ENCODE measurements at regions not wholly inside any gene's neighbourhood (a gene's known extent, or its start where the extent isn't known, plus 50 kb on each side); places are given as distances from the start of the nearest gene placed in this dataset.
"Not testable (repeated sequence)": the region's sequence is repeated elsewhere in the genome, so short reads cannot be mapped to it uniquely, and the experiment has no call there.

GRCh38 chr11:36751335-36751781 lies 153.3 kb upstream of the RAG2 start:
- H3K36me3 Mint-ChIP-seq: no peaks in the 10 kb centered on the region
- H3K4me1 Mint-ChIP-seq: no peaks in the 10 kb centered on the region
- no peak overlapping the region for H3K4me3 Mint-ChIP-seq
- peaks cover 9% of the 10 kb centered on the region for H3K27me3 Mint-ChIP-seq
- no peaks in the 10 kb centered on the region for H3K9me3 Mint-ChIP-seq
- no peak overlapping the region for H3K27ac Mint-ChIP-seq
- no peak for ATAC-seq

GRCh38 chr11:36750349-36750748 lies 152.3 kb upstream of the RAG2 start:
- Mint-ChIP-seq H3K4me1 (no peaks in the 10 kb centered on the region), H3K9me3 (no peaks in the 10 kb centered on the region), H3K27me3 (peaks cover 3% of the 10 kb centered on the region), H3K4me3 (no peak overlapping the region), H3K27ac (no peak overlapping the region), H3K36me3 (no peaks in the 10 kb centered on the region)
- ATAC-seq: no peak

- no peak overlapping the region for H3K4me3 Mint-ChIP-seq
- H3K4me1 Mint-ChIP-seq: peaks cover 11% of the 10 kb centered on the region
- no peak for ATAC-seq
- no peaks in the 10 kb centered on the region for H3K36me3 Mint-ChIP-seq
- no peaks in the 10 kb centered on the region for H3K9me3 Mint-ChIP-seq
- no peak overlapping the region for H3K27ac Mint-ChIP-seq
- H3K27me3 Mint-ChIP-seq: peaks cover 10% of the 10 kb centered on the region
These were observed 150.8 kb upstream of the RAG2 start for GRCh38 chr11:36748836-36749235.

GRCh38 chr11:36746886-36747710 lies 149.1 kb upstream of the RAG2 start:
- Mint-ChIP-seq H3K9me3 (no peaks in the 10 kb centered on the region), H3K4me3 (no peak overlapping the region), H3K27ac (no peak overlapping the region), H3K27me3 (peaks cover 10% of the 10 kb centered on the region), H3K36me3 (no peaks in the 10 kb centered on the region), H3K4me1 (peaks cover 16% of the 10 kb centered on the region)
- ATAC-seq: peak; percentile 91

- H3K36me3 Mint-ChIP-seq: no peaks in the 10 kb centered on the region
- H3K27me3 Mint-ChIP-seq: peaks cover 10% of the 10 kb centered on the region
- H3K4me1 Mint-ChIP-seq: peaks cover 16% of the 10 kb centered on the region
- peak overlapping the region; percentile 21 for H3K27ac Mint-ChIP-seq
- no peak for ATAC-seq
- H3K4me3 Mint-ChIP-seq: no peak overlapping the region
- H3K9me3 Mint-ChIP-seq: no peaks in the 10 kb centered on the region
These were observed 146.5 kb upstream of the RAG2 start for GRCh38 chr11:36744375-36745168.

GRCh38 chr11:36743039-36743438 lies 145.0 kb upstream of the RAG2 start:
- no peaks in the 10 kb centered on the region for H3K36me3 Mint-ChIP-seq
- no peak overlapping the region for H3K27ac Mint-ChIP-seq
- no peaks in the 10 kb centered on the region for H3K9me3 Mint-ChIP-seq
- H3K4me1 Mint-ChIP-seq: peaks cover 16% of the 10 kb centered on the region
- peak; percentile 51 for ATAC-seq
- H3K27me3 Mint-ChIP-seq: peaks cover 10% of the 10 kb centered on the region
- H3K4me3 Mint-ChIP-seq: no peak overlapping the region

- H3K27me3 Mint-ChIP-seq: peaks cover 10% of the 10 kb centered on the region
- no peak for ATAC-seq
- H3K27ac Mint-ChIP-seq: no peak overlapping the region
- H3K9me3 Mint-ChIP-seq: no peaks in the 10 kb centered on the region
- no peaks in the 10 kb centered on the region for H3K36me3 Mint-ChIP-seq
- H3K4me3 Mint-ChIP-seq: no peak overlapping the region
- H3K4me1 Mint-ChIP-seq: peaks cover 16% of the 10 kb centered on the region
These were observed 143.5 kb upstream of the RAG2 start for GRCh38 chr11:36741515-36741914.

- peak; percentile 65 for ATAC-seq
- Mint-ChIP-seq H3K27me3 (no peaks in the 10 kb centered on the region), H3K4me3 (no peak overlapping the region), H3K9me3 (no peaks in the 10 kb centered on the region), H3K4me1 (peaks cover under 1% of the 10 kb centered on the region), H3K36me3 (no peaks in the 10 kb centered on the region), H3K27ac (no peak overlapping the region)
These were observed 140.3 kb upstream of the RAG2 start for GRCh38 chr11:36738292-36738861.

- no peaks in the 10 kb centered on the region for H3K27me3 Mint-ChIP-seq
- no peaks in the 10 kb centered on the region for H3K4me1 Mint-ChIP-seq
- H3K9me3 Mint-ChIP-seq: no peaks in the 10 kb centered on the region
- H3K36me3 Mint-ChIP-seq: no peaks in the 10 kb centered on the region
- ATAC-seq: no peak
- H3K4me3 Mint-ChIP-seq: no peak overlapping the region
- H3K27ac Mint-ChIP-seq: no peak overlapping the region
These were observed 138.1 kb upstream of the RAG2 start for GRCh38 chr11:36736103-36736502.

GRCh38 chr11:36733721-36734120 lies 135.7 kb upstream of the RAG2 start:
- not testable (repeated sequence) for ATAC-seq, H3K36me3 Mint-ChIP-seq, H3K4me3 Mint-ChIP-seq, H3K27ac Mint-ChIP-seq, H3K9me3 Mint-ChIP-seq, H3K4me1 Mint-ChIP-seq, H3K27me3 Mint-ChIP-seq

GRCh38 chr11:36730761-36731160 lies 132.7 kb upstream of the RAG2 start:
- Mint-ChIP-seq H3K4me3 (no peak overlapping the region), H3K9me3 (no peaks in the 10 kb centered on the region), H3K27me3 (no peaks in the 10 kb centered on the region), H3K27ac (no peak overlapping the region), H3K4me1 (no peaks in the 10 kb centered on the region), H3K36me3 (no peaks in the 10 kb centered on the region)
- no peak for ATAC-seq

- H3K27me3 Mint-ChIP-seq: no peaks in the 10 kb centered on the region
- ATAC-seq: no peak
- H3K27ac Mint-ChIP-seq: no peak overlapping the region
- no peaks in the 10 kb centered on the region for H3K36me3 Mint-ChIP-seq
- H3K4me1 Mint-ChIP-seq: peaks cover 9% of the 10 kb centered on the region
- no peak overlapping the region for H3K4me3 Mint-ChIP-seq
- no peaks in the 10 kb centered on the region for H3K9me3 Mint-ChIP-seq
These were observed 131.8 kb upstream of the RAG2 start for GRCh38 chr11:36729825-36730224.

- Mint-ChIP-seq H3K9me3 (no peaks in the 10 kb centered on the region), H3K27ac (no peak overlapping the region), H3K36me3 (no peaks in the 10 kb centered on the region), H3K4me3 (no peak overlapping the region), H3K27me3 (no peaks in the 10 kb centered on the region), H3K4me1 (peaks cover 15% of the 10 kb centered on the region)
- no peak for ATAC-seq
These were observed 128.4 kb upstream of the RAG2 start for GRCh38 chr11:36726420-36726819.

GRCh38 chr11:36724742-36725385 lies 126.8 kb upstream of the RAG2 start:
- ATAC-seq: peak; percentile 79
- Mint-ChIP-seq H3K36me3 (no peaks in the 10 kb centered on the region), H3K27ac (no peak overlapping the region), H3K4me1 (peaks cover 15% of the 10 kb centered on the region), H3K4me3 (peak overlapping the region; percentile 21), H3K27me3 (no peaks in the 10 kb centered on the region), H3K9me3 (no peaks in the 10 kb centered on the region)

GRCh38 chr11:36722421-36722820 lies 124.4 kb upstream of the RAG2 start:
- no peaks in the 10 kb centered on the region for H3K9me3 Mint-ChIP-seq
- H3K27ac Mint-ChIP-seq: no peak overlapping the region
- no peaks in the 10 kb centered on the region for H3K36me3 Mint-ChIP-seq
- ATAC-seq: no peak
- peaks cover 15% of the 10 kb centered on the region for H3K4me1 Mint-ChIP-seq
- H3K4me3 Mint-ChIP-seq: no peak overlapping the region
- H3K27me3 Mint-ChIP-seq: peaks cover 6% of the 10 kb centered on the region

All from stimulated activated memory B cell treated with anti-CD40 and anti-IgM and Interleukin-4, amounts not matched to agents 10 μg/mL and 1 μg/mL and 100 μg/mL, for 72 hours (primary cell).